OCI-LY3 (cell line): ENCODE measurements at regions not wholly inside any gene's neighbourhood (a gene's known extent, or its start where the extent isn't known, plus 50 kb on each side); places are given as distances from the start of the nearest gene placed in this dataset.

Experiments used
- H2AFZ ChIP-seq: fragments of 200-600, 300-600 bp; shearing (Covaris generic); 2 replicates; pipeline ENCODE4 v1.6.0; 2014; ENCODE audit warnings: antibody characterized with exemption, low read depth, low read length
- H3K27ac ChIP-seq: fragments of 200-600, 300-600 bp; sonication (generic); 2 replicates; pipeline ENCODE4 v1.5.1; 2014; ENCODE audit warnings: mild to moderate bottlenecking, low read length, moderate library complexity, mixed read lengths
- H3K27me3 ChIP-seq: fragments of 200-600, 300-600 bp; sonication (generic); 2 replicates; pipeline ENCODE4 v1.6.1; 2014; ENCODE audit warnings: low read depth, low read length, mixed read lengths
- H3K36me3 ChIP-seq: fragments of 200-600, 300-600 bp; sonication (generic); replicated peaks from 2 replicates; pipeline ENCODE3; 2014; ENCODE audit warnings: low read depth, low read length, mixed read lengths
- H3K4me1 ChIP-seq: fragments of 300-600, 200-600 bp; sonication (generic); 2 replicates; pipeline ENCODE4 v1.6.1; 2014; ENCODE audit warnings: low read length, mixed read lengths
- H3K4me2 ChIP-seq: fragments of 200-600, 300-600 bp; sonication (generic); 2 replicates; pipeline ENCODE4 v1.6.1; 2014; ENCODE audit warnings: low read length, mixed read lengths
- H3K4me3 ChIP-seq: fragments of 300-600, 200-600 bp; sonication (generic); 2 replicates; pipeline ENCODE4 v1.5.1; 2014; ENCODE audit warnings: antibody characterized with exemption, mild to moderate bottlenecking, low read length, moderate library complexity
- H3K79me2 ChIP-seq: fragments of 300-600, 200-600 bp; shearing (Covaris generic); 2 replicates; pipeline ENCODE4 v1.6.1; 2014; ENCODE audit warnings: mild to moderate bottlenecking, low read length, mixed read lengths
- H3K9ac ChIP-seq: fragments of 300-600, 200-600 bp; shearing (Covaris generic); 2 replicates; pipeline ENCODE4 v1.6.0; 2014; ENCODE audit warnings: mild to moderate bottlenecking, low read length, moderate library complexity
- H3K9me3 ChIP-seq: fragments of 200-600, 300-600 bp; shearing (Covaris generic); 2 replicates; pipeline ENCODE4 v1.6.1; 2014; ENCODE audit warnings: low read length, mixed read lengths; ENCODE audit not compliant: insufficient read depth
- H4K20me1 ChIP-seq: fragments of 200-600, 300-600 bp; sonication (generic); 2 replicates; pipeline ENCODE4 v1.6.1; 2016; ENCODE audit warnings: low read length, mixed read lengths; ENCODE audit not compliant: insufficient read depth
- CTCF ChIP-seq: fragments of 200-600, 300-600 bp; sonication (generic); IDR thresholded peaks from 2 replicates; pipeline ENCODE4 v1.5.1; 2014; ENCODE audit warnings: antibody characterized with exemption, low read length, low read depth
- EZH2phosphoT487 ChIP-seq: fragments of 200-600 bp; shearing (Covaris generic); IDR thresholded peaks from 2 replicates; pipeline ENCODE4 v1.6.1; 2018; ENCODE audit warnings: antibody characterized with exemption, mixed run types, low read depth

GRCh38 chr7:80334908-80335307, 177.0 kb downstream of the GNAT3 start:
- H2AFZ ChIP-seq = no peak overlapping the region
- no peaks in the 10 kb centered on the region for H4K20me1 ChIP-seq
- no peak overlapping the region for H3K9ac ChIP-seq
- H3K9me3 ChIP-seq = no peaks in the 10 kb centered on the region
- no peaks in the 10 kb centered on the region for H3K79me2 ChIP-seq
- no peak overlapping the region for H3K27ac ChIP-seq
- no peak overlapping the region for H3K4me3 ChIP-seq
- TF ChIP-seq EZH2phosphoT487 = no peak
- TF ChIP-seq CTCF = no peak
- H3K4me1 ChIP-seq = no peaks in the 10 kb centered on the region
- H3K36me3 ChIP-seq = no peaks in the 10 kb centered on the region
- H3K4me2 ChIP-seq = no peak overlapping the region
- no peaks in the 10 kb centered on the region for H3K27me3 ChIP-seq

GRCh38 chr7:80334196-80334595, 177.7 kb downstream of the GNAT3 start:
- Histone ChIP-seq H3K27me3 (no peaks in the 10 kb centered on the region), H3K9me3 (no peaks in the 10 kb centered on the region), H3K79me2 (no peaks in the 10 kb centered on the region), H3K4me3 (no peak overlapping the region), H2AFZ (no peak overlapping the region), H3K36me3 (no peaks in the 10 kb centered on the region), H3K27ac (no peak overlapping the region), H4K20me1 (no peaks in the 10 kb centered on the region), H3K4me1 (no peaks in the 10 kb centered on the region), H3K9ac (no peak overlapping the region), H3K4me2 (no peak overlapping the region)
- TF ChIP-seq CTCF (no peak), EZH2phosphoT487 (no peak)

GRCh38 chr7:80333040-80333439, 178.8 kb downstream of the GNAT3 start:
- Histone ChIP-seq H3K9me3 (no peaks in the 10 kb centered on the region), H3K4me1 (no peaks in the 10 kb centered on the region), H3K36me3 (no peaks in the 10 kb centered on the region), H3K27me3 (no peaks in the 10 kb centered on the region), H3K9ac (no peak overlapping the region), H2AFZ (no peak overlapping the region), H3K4me3 (no peak overlapping the region), H4K20me1 (no peaks in the 10 kb centered on the region), H3K79me2 (no peaks in the 10 kb centered on the region), H3K4me2 (no peak overlapping the region), H3K27ac (no peak overlapping the region)
- TF ChIP-seq EZH2phosphoT487 (no peak), CTCF (no peak)

DNA sequence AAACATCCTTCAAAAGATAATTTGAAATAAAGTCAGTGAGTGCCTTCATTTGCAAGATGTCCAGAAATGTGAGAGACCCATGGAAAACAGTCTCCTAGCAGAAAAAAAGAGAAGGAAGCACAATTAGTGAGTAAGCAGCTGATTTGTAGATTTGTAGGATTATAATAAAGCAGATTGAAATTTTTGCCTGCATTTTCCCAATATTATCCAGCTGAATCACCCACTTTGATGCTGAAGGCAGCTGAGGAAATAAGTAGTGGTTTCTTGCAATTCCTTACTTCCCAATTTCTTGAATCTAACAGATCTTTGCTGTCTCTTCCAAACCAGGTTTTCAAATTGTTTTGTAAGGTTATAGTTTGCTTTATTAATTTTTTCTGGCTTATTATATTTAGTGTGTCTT, 181.4 kb downstream of the GNAT3 start:
- Histone ChIP-seq H3K79me2 (no peaks in the 10 kb centered on the region), H3K4me2 (no peak overlapping the region), H3K36me3 (no peaks in the 10 kb centered on the region), H3K27me3 (no peaks in the 10 kb centered on the region), H4K20me1 (no peaks in the 10 kb centered on the region), H3K9me3 (no peaks in the 10 kb centered on the region), H3K27ac (no peak overlapping the region), H3K4me1 (no peaks in the 10 kb centered on the region), H3K9ac (no peak overlapping the region), H2AFZ (no peak overlapping the region), H3K4me3 (no peak overlapping the region)
- no peak for TF ChIP-seq EZH2phosphoT487
- TF ChIP-seq CTCF = no peak
